ENCODE measurements at regions not wholly inside any gene's neighbourhood (a gene's known extent, or its start where the extent isn't known, plus 50 kb on each side); places are given as distances from the start of the nearest gene placed in this dataset.

DNA sequence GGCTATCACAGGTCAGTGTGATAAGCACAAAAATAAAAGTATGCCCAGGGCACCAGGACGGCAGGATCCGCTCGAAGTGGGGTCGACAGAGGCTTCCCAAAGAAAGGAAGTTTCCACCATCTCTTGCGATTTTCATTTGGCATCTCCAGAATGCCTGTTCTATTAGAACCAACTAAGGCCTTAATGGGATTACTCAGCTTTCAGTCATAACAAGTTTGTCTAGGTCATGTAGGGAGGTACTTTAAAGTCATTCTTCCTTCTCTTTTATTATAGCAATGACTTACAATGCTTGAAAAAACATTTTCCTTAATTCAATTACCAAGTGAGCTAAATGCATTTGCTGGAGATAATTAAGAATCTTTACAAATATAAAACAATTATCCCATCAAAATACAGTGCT, 83.6 kb upstream of the DIO3 start:
- DNase-seq: no peak

GRCh38 chr14:101478096-101478495, 83.2 kb upstream of the DIO3 start:
- DNase-seq: no peak

GRCh38 chr14:101478796-101479410, 82.4 kb upstream of the DIO3 start:
- DNase-seq: no peak

GRCh38 chr14:101480022-101480746, 81.1 kb upstream of the DIO3 start:
- DNase-seq: no peak

DNA sequence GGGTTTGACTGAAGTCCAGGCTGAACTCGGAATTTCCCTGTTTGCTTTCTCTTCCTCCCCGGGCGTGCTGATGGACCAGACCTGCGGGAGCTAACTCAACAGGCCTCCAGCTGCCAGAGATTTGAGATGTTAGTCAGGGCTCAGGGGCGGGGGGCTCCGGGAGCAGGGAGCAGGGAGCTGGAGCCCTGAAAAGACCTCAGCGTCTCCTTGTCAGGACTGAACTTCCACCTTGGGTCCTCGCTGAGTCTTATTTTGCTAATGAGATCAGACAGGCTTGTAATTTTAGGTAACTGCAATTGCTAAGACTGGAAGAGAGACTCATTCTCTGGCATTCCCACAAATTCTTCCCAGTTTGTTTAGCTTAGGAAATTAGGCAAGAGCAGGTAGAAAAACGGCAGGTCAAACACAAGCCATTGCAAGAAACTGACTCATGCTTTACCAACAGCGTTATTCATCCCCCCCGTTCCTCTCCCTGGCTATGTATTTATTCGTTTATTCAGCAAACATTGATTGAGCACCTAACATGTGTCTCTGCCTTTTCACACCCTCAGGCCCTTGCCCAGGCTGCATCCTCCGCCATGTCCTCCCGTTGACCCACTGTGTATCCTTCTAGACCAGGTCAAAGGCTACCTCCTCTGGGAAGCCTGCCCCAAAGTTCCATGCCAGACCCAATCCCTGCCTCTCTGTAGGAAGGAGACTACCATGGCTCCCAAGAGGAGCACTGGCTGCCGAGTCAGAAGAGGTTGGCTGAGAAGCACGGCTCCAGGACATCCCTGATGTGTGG, 80.4 kb upstream of the DIO3 start:
- DNase-seq: no peak

GRCh38 chr14:101481557-101481956, 79.7 kb upstream of the DIO3 start:
- DNase-seq: no peak

- DNase-seq: no peak
Measured at GRCh38 chr14:101482066-101482465, 79.2 kb upstream of the DIO3 start.

- DNase-seq: no peak
Measured at GRCh38 chr14:101483829-101484228, 77.5 kb upstream of the DIO3 start.

GRCh38 chr14:101489092-101489760, 72.1 kb upstream of the DIO3 start:
- no peak for DNase-seq

DNA sequence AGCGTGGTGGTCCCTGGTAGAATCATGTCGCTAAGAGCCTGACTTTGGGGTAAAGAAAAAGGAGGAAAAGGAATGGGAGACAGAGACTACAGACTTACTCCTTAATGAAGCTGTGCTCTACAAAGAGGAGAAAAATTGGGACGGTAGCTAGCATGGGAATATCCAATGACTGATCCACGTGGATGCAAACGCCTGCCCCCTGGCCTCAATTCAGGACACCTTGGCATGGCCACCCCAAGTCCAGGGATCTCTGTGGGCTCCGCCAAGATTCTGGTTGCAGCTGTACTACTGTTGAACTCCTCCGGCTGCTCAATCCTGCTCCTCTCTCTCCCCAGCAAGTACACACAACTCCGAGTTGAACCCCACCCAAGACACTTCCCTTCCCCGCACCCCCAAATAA, 70.5 kb upstream of the DIO3 start:
- DNase-seq: no peak

DNA sequence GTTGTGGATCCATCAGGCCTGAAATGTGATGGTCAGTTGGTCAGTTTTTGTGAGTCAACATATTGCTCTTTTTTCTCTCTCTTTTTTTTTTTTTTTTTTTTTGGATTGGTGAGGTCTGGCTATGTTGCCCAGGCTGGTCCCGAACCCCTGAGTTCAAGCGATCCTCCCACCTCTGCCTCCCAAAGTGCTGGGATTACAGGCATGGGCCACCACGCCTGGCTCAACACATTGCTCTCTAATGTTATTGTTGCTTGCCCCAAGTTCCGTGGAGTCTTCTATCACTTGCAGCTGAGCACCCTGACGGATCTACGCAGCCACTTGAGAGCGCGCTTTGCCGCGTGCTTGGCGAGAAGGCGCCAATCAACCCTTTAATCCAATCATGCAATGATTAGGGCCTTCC, 69.5 kb upstream of the DIO3 start:
- DNase-seq: no peak

- DNase-seq: no peak
Measured at GRCh38 chr14:101492716-101493115, 68.6 kb upstream of the DIO3 start.

- DNase-seq: no peak
Measured at GRCh38 chr14:101494826-101495225, 66.5 kb upstream of the DIO3 start.

DNA sequence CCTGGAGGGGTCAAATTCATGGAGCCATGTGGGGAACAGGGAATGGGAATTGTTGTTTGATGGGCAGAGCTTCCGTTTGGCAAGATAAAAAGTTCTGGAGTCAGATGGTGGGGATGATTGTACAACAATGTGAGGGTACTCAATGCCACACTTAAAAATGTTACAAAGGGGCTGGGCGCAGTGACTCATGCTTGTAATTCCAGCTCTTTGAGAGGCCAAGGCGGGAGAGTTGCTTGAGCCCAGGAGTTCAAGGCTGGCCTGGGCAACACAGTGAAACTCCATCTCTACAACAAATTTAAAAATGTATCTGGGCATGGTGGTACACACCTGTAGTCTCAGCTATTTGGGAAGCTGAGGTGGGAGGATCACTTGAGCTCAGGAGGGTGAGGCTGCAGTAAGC, 66.0 kb upstream of the DIO3 start:
- no peak for DNase-seq

GRCh38 chr14:101495827-101496775, 65.2 kb upstream of the DIO3 start:
- no peak for DNase-seq

- no peak for DNase-seq
Measured at GRCh38 chr14:101496776-101497683, 64.3 kb upstream of the DIO3 start.

- no peak for DNase-seq
Measured at GRCh38 chr14:101497684-101498525, 63.4 kb upstream of the DIO3 start.

GRCh38 chr14:101498526-101498860, 62.8 kb upstream of the DIO3 start:
- no peak for DNase-seq

GRCh38 chr14:101499080-101499479, 62.2 kb upstream of the DIO3 start:
- DNase-seq: no peak

DNA sequence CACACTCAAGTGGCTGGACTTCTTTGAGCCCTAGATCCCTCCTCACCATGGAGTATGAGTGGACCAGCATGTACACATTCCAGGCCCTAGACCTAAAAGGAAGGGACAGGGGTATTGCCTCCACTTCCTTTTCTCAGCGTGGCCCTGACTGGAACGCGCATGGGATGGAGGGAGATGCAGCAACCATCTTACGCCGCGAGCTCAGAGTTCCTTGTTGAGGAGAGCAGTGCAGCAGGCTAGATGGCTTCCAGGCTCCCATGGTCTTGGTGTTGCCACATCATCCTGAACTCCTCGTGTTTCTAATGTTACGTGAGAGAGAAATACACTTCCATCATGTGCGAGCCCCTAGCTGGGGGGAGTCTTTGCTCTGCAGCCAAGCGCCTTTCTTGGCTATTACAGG, 61.8 kb upstream of the DIO3 start:
- DNase-seq: no peak

All from SHP77 treated with DMSO at 0.1 percent for 48 hours (cell line).